Peyer's patch (tissue), 4 donors: ENCODE measurements at regions not wholly inside any gene's neighbourhood (a gene's known extent, or its start where the extent isn't known, plus 50 kb on each side); places are given as distances from the start of the nearest gene placed in this dataset.

ENCODE experiments used
- POLR2A ChIP-seq, 2 donors: fragments of 450-650 bp; IDR thresholded peaks; one replicate each; pipeline ENCODE4 v1.5.1; 2017; ENCODE audit warnings: antibody characterized with exemption in 2 of 2, mild to moderate bottlenecking in 2 of 2, moderate library complexity in 2 of 2
- TF ChIP-seq, protein P1 (sequence below), 6 experiments: fragments of 450-650 bp in 4 of 6; fragments of 200-600 bp in 2 of 6; sonication (generic) in 1 of 6; IDR thresholded peaks; one replicate each; pipeline ENCODE4 v1.5.1; 2017 to 2019; ENCODE audit warnings: antibody characterized with exemption in 6 of 6, mild to moderate bottlenecking in 3 of 6, moderate library complexity in 1 of 6

DNA sequence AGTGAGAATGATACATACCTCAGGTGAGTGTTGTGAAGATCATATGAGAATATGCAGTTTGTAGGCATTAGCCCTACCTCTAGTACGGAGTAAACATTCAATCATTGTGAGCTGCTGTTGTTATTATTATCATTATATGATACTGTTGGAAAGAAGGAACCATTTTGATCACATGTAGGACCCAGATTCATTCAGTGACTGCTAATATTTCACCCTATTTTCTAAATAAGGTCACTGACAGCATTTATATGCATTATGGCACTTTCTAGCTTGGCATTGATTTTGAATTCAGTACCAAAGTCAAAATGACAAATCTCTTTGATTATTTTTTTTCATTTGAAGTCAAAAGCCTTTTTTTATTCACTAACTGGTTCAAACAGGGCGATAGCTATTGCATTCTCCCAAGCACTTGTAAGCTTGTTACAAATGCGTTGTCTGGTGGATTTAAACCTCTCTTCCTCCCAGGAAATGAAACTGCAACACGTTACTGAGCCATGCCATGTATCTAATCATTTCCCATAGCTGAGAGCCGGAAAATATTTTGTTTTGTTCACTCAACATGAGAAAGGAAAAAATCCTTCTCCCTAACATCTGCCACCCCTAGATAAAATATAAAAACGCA lies 320.8 kb upstream of the SGCD start:
- TF ChIP-seq, protein P1, sequence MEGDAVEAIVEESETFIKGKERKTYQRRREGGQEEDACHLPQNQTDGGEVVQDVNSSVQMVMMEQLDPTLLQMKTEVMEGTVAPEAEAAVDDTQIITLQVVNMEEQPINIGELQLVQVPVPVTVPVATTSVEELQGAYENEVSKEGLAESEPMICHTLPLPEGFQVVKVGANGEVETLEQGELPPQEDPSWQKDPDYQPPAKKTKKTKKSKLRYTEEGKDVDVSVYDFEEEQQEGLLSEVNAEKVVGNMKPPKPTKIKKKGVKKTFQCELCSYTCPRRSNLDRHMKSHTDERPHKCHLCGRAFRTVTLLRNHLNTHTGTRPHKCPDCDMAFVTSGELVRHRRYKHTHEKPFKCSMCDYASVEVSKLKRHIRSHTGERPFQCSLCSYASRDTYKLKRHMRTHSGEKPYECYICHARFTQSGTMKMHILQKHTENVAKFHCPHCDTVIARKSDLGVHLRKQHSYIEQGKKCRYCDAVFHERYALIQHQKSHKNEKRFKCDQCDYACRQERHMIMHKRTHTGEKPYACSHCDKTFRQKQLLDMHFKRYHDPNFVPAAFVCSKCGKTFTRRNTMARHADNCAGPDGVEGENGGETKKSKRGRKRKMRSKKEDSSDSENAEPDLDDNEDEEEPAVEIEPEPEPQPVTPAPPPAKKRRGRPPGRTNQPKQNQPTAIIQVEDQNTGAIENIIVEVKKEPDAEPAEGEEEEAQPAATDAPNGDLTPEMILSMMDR (IDR thresholded peaks at IDR 0.05): no peak
- no peak for TF ChIP-seq POLR2A (IDR thresholded peaks at IDR 0.05)
